OCI-LY7 (cell line): ENCODE measurements at regions not wholly inside any gene's neighbourhood (a gene's known extent, or its start where the extent isn't known, plus 50 kb on each side); places are given as distances from the start of the nearest gene placed in this dataset.

ENCODE experiments used
- BruUV-seq: library from RNA; stranded (reverse); fragments of 400-500 nt; replicated peaks from 2 replicates; lab custom pipeline; 2021; lab: Mats Ljungman, UMichigan
- CTCF ChIA-PET: fragments of 300-600 bp; sonication (Branson Sonifier 250); formaldehyde crosslinking; loops from one replicate; lab custom pipeline; 2022; ENCODE audit warnings: antibody characterized with exemption; ENCODE audit not compliant: unreplicated experiment; lab: Charles Lee
- POLR2A ChIA-PET: fragments of 300-600 bp; sonication (Branson Sonifier 250); formaldehyde crosslinking; loops from one replicate; lab custom pipeline; 2022; ENCODE audit warnings: antibody characterized with exemption; lab: Charles Lee
- DNase-seq: peaks from one replicate; pipeline ENCODE4 v3.0.0-alpha.2; 2015; ENCODE audit warnings: low spot score
- H2AFZ ChIP-seq: fragments of 200-600 bp; sonication (generic), shearing (Covaris generic); 2 replicates; pipeline ENCODE4 v1.6.1; 2014; ENCODE audit warnings: mild to moderate bottlenecking, antibody characterized with exemption, low read length, moderate library complexity
- H3K27ac ChIP-seq: fragments of 200-600 bp; sonication (generic); 2 replicates; pipeline ENCODE4 v1.5.1; 2014; ENCODE audit warnings: mixed run types, low read depth, mild to moderate bottlenecking, moderate library complexity, low read length, inconsistent platforms; ENCODE audit not compliant: poor library complexity, severe bottlenecking
- H3K36me3 ChIP-seq: fragments of 200-600 bp; sonication (generic); 2 replicates; pipeline ENCODE4 v1.6.1; 2014; ENCODE audit warnings: mild to moderate bottlenecking, antibody characterized with exemption, low read length, moderate library complexity, mixed read lengths; ENCODE audit not compliant: insufficient read depth
- H3K4me1 ChIP-seq: fragments of 200-600 bp; sonication (generic); 2 replicates; pipeline ENCODE4 v1.5.1; 2014; ENCODE audit warnings: mild to moderate bottlenecking, low read length; ENCODE audit not compliant: insufficient read depth, poor library complexity, severe bottlenecking
- H3K4me2 ChIP-seq: fragments of 200-600 bp; sonication (generic); 2 replicates; pipeline ENCODE4 v1.6.1; 2014; ENCODE audit warnings: mild to moderate bottlenecking, low read length
- H3K4me3 ChIP-seq: fragments of 200-600 bp; sonication (generic); 2 replicates; pipeline ENCODE4 v1.5.1; 2014; ENCODE audit warnings: mild to moderate bottlenecking, low read depth, low read length; ENCODE audit not compliant: poor library complexity, severe bottlenecking
- H3K79me2 ChIP-seq: fragments of 200-600 bp; sonication (generic); 2 replicates; pipeline ENCODE4 v1.6.1; 2016; ENCODE audit warnings: low read depth, mild to moderate bottlenecking, low read length, moderate library complexity, mixed read lengths; ENCODE audit not compliant: insufficient read depth
- H3K9me2 ChIP-seq: fragments of 200-600 bp; sonication (generic); 2 replicates; pipeline ENCODE4 v1.6.1; 2016; ENCODE audit warnings: mild to moderate bottlenecking, low read length, mixed read lengths; ENCODE audit not compliant: insufficient read depth
- H3K9me3 ChIP-seq: fragments of 200-600 bp; sonication (generic); 2 replicates; pipeline ENCODE4 v1.6.1; 2014; ENCODE audit warnings: mild to moderate bottlenecking, mixed run types, low read length, mixed read lengths
- H4K20me1 ChIP-seq: fragments of 200-600 bp; sonication (generic); 2 replicates; pipeline ENCODE4 v1.6.1; 2014; ENCODE audit warnings: mild to moderate bottlenecking, antibody characterized with exemption, low read length, moderate library complexity, mixed read lengths; ENCODE audit not compliant: insufficient read depth
- EZH2phosphoT487 ChIP-seq: fragments of 200-600 bp; sonication (generic); IDR thresholded peaks from 2 replicates; pipeline ENCODE4 v1.6.1; 2018; ENCODE audit warnings: low read depth, borderline replicate concordance, mild to moderate bottlenecking, mixed run types, antibody characterized with exemption, low read length, moderate library complexity, mixed read lengths
- intact Hi-C: fragments of 100-400 bp; cut with micrococcal nuclease; formaldehyde crosslinking; loops from one replicate; pipeline ENCODE4 v1.10.0; 2022; ENCODE audit not compliant: unreplicated experiment
- TF ChIP-seq, protein P1 (sequence below): fragments of 200-600 bp; sonication (generic); conservative IDR thresholded peaks from 2 replicates; pipeline ENCODE4 v1.5.1; 2014; ENCODE audit warnings: mild to moderate bottlenecking, antibody characterized with exemption, low read length, moderate library complexity, mixed read lengths

DNA sequence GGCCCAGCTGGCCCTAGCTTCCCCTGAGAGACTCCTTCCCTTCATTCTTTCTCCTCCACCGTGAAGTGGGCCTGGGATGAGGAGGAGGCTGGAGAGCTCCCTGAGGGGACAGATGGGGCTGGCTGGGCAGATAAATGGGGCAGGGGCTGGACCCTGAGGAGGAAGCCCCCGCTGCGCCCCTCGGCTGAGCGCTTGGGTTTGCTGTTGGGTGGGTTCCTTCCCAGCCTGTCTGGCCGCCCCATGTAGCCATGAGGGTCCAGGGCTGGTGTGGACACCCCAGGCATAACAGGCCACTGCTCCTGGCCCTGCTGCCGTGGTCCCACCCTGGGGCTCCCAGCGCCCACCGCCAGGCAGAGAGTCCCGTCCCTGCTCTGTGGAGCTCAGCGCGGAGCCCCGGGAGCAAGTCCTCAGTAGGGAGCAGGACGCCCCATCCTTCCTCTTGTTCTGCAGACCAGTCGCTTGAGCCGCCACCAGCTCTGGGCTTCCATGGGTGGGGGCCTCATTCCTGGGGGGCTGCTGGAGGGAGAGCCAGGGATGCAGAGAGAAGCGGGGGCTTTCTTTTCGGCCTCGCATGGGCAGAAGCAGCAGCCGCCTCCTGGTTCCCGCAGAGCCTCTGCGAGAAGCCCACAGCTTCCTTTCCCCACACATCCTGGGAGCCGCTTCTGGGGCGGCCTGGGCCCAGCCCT, 266.4 kb upstream of the TCERG1L start:
- H3K79me2 ChIP-seq: no peaks in the 10 kb centered on the region
- no peak overlapping the region for H2AFZ ChIP-seq
- no peaks in the 10 kb centered on the region for H3K36me3 ChIP-seq
- no peak for TF ChIP-seq EZH2phosphoT487
- TF ChIP-seq, protein P1, sequence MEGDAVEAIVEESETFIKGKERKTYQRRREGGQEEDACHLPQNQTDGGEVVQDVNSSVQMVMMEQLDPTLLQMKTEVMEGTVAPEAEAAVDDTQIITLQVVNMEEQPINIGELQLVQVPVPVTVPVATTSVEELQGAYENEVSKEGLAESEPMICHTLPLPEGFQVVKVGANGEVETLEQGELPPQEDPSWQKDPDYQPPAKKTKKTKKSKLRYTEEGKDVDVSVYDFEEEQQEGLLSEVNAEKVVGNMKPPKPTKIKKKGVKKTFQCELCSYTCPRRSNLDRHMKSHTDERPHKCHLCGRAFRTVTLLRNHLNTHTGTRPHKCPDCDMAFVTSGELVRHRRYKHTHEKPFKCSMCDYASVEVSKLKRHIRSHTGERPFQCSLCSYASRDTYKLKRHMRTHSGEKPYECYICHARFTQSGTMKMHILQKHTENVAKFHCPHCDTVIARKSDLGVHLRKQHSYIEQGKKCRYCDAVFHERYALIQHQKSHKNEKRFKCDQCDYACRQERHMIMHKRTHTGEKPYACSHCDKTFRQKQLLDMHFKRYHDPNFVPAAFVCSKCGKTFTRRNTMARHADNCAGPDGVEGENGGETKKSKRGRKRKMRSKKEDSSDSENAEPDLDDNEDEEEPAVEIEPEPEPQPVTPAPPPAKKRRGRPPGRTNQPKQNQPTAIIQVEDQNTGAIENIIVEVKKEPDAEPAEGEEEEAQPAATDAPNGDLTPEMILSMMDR: no peak
- intact Hi-C loops: no loop called here
- ChIA-PET CTCF (no interaction called here), POLR2A (interaction anchor here (0.7 kb wide), 1 partner anchor 344 kb away, joined by 3 read pairs; no protein-coding TSS in a partner anchor)
- no peaks in the 10 kb centered on the region for H4K20me1 ChIP-seq
- no peak overlapping the region for H3K4me2 ChIP-seq
- no TSS peak for BruUV-seq
- no peak for DNase-seq
- H3K4me1 ChIP-seq: no peaks in the 10 kb centered on the region
- no peak overlapping the region for H3K27ac ChIP-seq
- no peaks in the 10 kb centered on the region for H3K9me2 ChIP-seq
- no peak overlapping the region for H3K4me3 ChIP-seq
- H3K9me3 ChIP-seq: no peaks in the 10 kb centered on the region

DNA sequence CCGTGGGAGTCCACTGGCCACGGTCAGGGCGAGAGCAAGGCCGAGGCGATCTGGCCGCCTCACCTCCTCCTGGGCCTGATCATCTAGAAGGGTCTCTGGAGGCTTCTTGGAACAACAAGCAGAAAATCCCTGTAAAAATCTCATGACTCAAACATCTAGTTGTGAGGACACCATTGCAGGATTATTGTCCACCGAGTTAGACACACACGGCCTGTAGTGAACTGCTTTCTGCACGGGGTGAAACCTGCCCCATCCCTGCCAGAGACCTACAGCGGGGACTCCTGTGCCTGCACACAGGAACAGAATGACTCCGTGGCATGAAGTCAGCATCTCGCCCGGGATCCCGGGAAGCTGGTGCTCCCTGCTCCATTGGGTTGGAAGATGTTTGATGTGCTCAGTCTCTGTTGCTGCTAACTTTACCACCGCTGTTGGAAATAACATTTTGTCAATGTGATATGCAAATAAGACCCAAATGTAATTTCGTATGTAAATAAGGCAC, 267.0 kb upstream of the TCERG1L start:
- BruUV-seq: no TSS peak
- CTCF ChIA-PET: no interaction called here
- no peak overlapping the region for H3K27ac ChIP-seq

More for the DNA sequence above, 267.0 kb upstream of the TCERG1L start:
- H3K9me3 ChIP-seq: no peaks in the 10 kb centered on the region
- H2AFZ ChIP-seq: no peak overlapping the region
- no peaks in the 10 kb centered on the region for H3K36me3 ChIP-seq
- H3K9me2 ChIP-seq: no peaks in the 10 kb centered on the region
- no peak overlapping the region for H3K4me2 ChIP-seq
- intact Hi-C loops: no loop called here
- H3K79me2 ChIP-seq: no peaks in the 10 kb centered on the region
- POLR2A ChIA-PET: no interaction called here
- no peaks in the 10 kb centered on the region for H3K4me1 ChIP-seq
- TF ChIP-seq, protein P1: no peak
- no peak for TF ChIP-seq EZH2phosphoT487
- no peak overlapping the region for H3K4me3 ChIP-seq
- no peaks in the 10 kb centered on the region for H4K20me1 ChIP-seq
- no peak for DNase-seq
